ENCODE measurements at regions not wholly inside any gene's neighbourhood (a gene's known extent, or its start where the extent isn't known, plus 50 kb on each side); places are given as distances from the start of the nearest gene placed in this dataset.

DNA sequence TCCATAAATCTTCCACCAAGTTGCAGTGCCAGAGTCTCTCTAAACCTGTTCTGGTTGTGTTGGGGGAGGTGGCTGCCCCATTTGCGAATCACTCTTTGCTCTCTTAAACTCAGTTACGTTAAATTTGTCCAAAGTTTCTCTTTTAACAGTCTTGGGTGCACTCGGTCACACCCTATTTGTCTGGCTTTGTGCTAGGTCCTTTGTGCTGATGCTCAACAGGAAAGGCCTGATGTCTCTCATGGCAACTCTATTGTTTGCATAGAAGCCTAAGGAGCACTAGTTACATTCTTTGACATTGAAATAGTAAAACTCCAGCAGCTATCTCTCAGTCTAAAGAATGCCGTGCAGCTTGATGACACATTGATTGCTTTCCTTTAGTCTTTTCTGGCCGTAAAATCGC lies 105.1 kb downstream of the TRMT11 start:
- DNase-seq: no peak

DNA sequence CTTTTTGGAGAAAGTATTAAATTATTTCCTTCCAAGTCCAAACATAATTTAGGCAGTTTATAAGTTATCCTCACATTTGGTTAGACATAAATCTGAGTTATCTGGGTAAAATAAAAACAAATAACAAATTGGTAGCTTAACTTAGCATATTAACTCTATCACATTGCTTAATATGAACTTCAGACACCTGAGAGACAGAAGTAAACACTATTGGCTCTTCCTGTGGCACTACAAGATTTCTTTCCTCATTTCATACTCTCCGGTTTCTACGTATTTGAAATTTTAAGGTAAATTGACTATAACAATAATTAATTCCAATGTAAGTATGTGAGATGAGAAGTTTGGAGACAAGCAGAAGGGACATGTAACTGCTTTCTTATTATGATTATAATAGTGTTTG lies 106.8 kb downstream of the TRMT11 start:
- DNase-seq: no peak

DNA sequence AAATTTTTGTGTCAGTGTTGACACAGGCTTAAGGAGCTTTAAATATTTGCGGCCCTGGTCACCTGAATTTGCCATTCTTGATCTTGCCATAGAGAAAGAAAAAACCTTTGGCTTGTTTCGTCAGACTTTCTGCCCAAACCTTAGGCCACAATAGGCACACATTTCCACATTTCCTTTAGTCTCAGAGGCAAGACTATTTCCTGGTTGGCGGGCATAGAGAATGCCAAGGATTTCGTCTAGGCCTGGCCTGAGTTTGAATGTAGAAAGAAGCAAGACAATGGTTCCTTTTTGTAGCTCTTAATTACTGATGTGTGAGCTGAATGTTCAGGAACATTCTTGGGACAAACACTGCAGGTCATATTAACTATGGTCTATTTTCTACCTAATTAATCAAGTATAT lies 108.1 kb downstream of the TRMT11 start:
- no peak for DNase-seq

DNA sequence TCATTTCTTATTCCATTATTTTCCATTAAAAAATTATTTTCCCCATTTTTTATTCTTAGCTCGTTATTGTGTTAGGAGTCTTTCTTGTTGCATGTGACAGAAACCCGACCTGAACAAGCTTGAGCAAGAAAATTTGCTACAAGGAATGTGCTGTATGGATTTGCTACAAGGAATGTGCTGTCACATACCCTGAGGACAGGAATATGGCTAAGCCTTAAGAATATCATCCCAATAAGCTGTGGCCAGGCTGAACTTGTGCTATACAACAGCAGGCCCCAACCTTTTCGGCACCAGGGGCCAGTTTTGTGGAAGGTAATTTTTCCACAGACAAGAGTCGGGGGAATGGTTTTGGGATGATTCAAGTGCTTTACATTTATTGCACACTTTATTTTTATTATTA lies 114.0 kb downstream of the TRMT11 start:
- no peak for DNase-seq

DNA sequence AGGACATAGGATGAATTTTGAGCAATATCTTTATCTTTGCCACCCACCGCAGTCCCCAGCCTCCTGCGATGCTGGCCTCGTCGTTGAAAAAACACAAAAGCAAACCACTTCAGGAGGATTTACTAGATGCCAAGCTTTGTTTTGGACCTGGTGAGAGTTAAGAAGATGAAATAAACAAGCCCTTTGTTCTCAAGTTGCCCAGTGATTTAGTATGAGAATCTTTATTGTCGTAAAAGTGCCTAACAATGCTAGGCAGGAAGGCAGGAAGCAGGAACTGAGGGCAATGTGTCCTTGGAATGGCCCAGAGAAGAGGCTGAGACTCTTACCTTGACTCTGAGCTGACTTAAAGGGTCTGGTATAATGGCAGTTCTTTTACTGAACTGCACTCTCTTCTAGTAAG lies 116.0 kb downstream of the TRMT11 start:
- DNase-seq: no peak

DNA sequence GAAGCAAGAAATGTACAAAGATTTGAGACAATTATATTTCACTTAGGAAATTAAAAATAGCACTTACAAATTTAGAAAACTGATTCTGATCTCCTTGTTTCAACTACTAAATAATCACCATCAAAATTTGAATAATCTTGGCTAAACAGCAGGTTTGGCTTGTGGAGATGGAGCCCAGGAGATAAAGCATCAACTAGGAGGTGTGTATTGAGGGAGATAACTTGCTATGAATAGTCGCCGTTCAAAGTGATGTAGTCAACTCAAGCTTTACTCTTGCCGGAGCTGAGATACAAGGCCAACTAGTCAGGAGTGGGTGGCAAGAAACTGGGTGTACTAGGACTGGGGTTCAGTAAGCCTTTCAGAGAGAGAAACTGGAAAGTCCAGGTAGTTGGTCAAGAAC lies 117.7 kb downstream of the TRMT11 start:
- DNase-seq: no peak

DNA sequence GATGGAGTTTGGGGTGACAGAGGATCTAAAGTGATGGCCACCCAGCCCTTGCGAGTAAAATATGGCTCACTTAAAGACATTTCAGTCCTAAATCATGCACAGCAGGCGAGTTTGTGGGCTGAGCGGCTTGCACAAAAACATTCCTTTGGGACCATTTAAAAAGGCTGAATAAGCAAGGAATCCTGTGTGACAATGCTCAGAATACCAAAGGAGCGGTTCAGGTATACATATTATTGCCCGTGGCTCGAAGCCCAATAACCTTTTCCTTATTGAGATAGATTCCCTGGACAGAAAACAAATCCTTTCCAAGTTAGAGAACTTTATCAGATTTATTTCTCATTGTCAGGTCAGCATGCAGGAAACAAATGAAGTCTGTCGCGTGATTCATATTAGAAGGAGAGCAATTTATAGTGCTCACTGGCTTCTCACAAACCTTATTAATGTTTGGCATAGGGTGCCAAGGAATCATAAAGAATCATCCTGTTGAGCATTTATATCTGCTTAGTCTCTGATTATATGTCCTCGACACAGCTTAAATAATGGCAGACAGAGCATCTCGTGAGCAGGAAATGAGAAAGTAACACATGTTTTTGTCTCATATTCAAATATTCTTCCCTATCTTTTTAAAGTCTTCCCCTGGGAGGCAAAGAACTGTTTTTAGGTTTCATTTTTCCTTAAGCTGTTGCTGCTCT lies 121.3 kb downstream of the TRMT11 start:
- DNase-seq: no peak

DNA sequence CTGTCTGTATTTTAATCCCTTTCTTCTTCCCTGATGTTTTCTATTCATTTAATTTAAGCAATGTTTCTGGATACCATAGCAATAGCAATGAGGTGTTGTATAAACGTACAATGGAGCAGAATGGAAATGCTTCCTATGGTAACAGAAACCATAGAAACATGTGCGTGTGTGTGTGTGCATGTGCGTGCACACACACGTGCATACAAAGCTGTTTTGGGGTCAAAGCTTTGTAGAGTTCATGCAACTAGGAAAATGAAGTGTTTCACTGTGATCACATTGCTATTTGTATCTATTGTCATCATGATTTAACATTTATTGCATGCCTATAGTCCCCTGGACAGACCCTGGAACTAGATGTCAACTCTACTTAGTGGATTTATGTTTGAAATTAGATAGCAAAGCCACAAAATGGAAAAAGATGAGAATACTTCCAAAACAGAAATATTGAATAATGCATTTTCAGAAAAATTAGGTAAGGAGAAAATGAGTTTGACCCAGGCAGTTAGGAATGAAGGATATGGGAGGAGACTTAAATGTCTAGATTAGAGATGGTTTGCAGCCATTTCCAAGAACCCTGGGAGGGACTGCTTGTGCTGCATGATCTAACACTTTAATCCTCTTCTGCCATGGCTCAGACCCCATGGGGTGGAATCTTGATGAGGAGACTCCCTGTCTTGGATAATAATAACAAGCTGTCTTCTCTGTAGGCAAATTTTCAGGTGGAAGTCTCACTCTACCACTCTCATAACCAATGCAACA lies 124.4 kb downstream of the TRMT11 start:
- no peak for DNase-seq

DNA sequence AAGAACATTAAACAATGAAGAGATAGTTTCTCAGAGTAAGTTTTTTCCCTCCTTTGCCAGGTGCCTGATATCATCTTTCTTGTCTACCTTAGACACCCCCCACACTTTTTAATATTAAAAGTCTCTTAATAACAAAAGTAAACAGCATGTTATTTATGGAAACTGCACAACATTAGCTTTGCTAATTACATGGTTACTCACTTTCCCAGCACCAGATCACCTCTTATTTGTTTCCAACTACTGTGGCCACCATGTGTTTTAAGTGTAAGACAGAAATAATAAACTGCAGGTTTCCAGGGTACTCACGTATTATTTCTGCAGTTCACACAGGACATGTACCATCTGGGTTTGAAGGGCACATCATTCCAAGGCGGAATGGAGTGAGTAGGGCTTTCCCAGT lies 125.0 kb downstream of the TRMT11 start:
- no peak for DNase-seq

DNA sequence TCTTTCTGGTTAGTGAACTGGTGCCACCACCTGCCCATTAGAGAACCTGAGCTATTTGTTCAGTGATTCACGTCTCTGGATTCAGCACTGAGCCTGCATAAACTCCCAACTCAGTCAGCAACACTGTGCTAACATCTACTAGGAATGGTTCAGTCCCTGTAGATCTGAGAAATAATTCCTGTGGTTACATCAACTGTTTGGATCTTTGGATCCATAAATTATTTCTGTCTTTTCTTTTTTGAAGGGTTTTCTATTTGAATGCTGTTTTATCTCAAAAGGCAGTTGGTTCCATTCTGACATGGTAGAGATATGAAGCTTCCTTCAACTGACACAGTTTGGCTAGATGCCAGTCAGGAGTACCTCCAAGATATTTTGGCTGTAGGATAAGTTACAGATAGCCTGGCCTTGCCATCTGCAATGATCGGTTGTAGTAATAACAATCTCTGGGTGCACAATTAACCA lies 125.9 kb downstream of the TRMT11 start:
- DNase-seq: no peak

DNA sequence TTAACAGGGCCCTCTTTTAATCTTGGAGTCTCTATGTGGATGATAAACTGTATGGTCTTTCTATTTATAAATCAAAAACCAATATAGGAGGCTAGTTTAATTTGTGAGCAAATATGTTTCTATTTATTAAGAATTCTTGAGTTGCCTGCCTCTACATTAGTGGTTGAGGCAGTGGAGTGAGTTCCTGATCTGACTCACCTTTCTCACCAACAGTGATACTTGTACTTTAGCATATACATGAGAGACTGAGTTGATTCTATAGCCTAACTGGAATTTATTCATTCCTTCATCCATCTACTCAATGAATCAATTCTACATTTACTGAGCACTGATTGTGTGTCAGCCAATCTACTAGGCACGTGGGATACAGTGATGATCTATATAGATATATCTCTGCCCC lies 126.9 kb downstream of the TRMT11 start:
- DNase-seq: no peak

DNA sequence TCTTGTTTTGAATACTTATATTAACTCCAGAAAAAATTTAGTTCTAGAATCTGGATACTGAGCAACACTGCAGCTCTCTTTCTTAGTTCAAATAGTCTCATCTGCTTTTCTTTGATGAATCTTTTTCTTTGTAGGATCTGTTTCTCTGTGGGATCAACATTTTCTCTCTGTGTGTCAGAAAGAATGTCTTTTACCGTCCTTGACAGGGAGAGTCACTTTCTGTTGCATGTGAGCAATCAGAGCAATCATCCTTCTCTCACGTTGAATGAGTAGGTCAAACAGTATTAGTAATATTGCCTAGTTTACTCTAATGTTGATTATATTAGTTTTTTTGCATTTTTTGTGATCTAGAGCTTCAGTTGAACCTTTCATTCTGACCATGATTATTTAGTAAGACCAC lies 130.9 kb downstream of the TRMT11 start:
- DNase-seq: no peak

DNA sequence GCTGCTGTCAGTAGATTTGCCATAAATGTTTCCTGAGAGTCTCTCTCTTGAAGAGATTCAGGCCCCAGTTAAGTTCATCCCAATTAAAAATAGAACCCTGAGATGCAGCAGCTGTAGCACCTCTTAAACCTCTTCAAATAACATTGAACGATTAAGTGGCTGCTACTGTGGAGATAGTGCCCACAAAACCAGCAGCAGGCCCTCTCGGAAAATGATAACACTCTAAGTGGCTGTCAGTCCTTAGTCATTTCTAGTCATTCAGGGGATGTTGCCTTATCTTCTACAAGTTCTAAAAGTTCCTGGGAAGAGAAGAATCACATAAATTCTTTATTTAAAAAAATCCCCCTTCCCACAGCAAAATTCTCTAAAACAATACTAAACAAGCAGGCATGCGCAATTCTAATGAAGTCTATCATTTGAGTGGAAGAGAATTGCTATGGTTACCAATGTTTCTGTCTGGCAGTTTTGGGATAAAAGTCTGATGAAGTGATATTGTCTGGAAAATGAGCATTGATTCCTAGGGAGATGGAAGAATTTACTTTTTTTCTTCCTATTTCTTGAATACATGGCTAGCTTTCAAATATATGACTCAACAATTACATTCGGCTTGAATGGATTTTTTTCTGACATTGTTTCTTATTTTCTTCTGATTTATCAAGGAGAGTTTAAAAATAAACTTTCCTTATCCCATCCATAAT lies 131.9 kb downstream of the TRMT11 start:
- DNase-seq: peak; percentile 28

DNA sequence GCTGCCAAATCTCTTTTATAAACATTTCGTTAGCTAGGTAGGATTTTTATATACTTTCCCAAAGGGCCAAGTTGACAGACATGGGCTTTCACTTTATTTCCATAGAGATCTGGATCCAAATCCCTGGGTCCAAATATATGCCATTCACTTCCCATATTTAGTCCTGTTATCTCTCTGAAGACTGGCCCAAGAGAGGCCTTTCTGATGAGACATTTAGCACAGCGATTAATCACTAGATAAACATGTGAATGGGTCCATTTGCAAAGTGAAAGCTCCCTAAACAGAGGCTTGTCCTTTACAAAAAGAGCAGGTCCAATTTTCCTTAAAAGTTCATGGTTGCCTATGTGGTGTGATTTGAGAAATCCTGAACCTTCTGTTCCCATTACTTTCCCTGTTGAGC lies 132.6 kb downstream of the TRMT11 start:
- no peak for DNase-seq

DNA sequence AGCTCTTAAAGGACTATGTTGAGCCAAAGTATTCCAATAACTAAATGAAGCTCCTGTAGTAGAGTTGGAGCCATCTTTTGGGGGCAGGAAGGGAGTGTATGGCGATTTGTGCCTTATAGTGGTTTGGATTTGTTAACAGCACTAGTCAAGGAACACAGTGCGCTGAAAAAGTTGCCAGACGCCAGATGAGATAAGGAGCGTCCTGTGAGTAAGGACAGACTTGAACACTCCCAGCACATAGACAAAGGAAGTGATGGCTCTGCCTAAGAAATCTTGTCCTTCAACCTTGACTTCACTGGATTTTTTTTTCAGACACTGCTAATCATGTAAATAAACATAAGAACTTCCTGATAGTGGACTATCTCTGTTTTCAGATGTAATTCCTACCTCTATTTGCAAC lies 136.9 kb downstream of the TRMT11 start:
- DNase-seq: no peak

DNA sequence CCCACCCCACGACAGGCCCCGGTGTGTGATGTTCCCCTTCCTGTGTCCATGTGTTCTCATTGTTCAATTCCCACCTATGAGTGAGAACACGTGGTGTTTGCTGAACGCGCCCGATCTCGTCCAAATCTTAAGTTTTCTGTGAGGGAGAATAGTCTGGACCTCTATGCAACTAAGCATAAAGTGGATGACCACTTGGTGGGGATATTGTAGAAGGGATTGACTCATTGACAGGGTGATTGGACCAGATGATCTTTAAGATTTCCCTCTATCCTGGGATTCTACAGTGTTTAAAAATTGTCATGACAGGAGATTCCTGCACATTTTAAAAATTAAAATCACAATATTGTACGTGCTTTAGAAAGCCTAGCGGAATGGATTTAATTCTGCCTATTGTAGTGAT lies 141.3 kb downstream of the TRMT11 start:
- DNase-seq: no peak

DNA sequence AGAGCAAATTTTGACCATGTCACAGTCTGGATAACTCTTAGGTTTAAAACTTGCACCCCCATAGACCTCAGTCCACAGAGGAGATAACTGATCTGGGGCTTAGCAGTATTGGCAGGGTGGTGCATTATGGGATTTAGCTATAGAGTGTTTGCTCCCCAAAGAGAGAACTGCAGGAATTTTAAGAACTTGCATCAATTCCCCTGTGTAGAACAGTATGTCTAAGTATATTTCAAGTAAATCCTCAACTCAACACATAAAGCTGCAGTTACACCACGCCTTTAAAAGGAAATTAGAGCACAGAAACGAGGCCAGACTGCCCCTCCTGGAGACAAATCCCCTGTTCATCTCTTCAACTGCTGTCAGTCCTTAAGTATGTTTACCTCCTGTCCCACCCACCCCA lies 144.9 kb downstream of the TRMT11 start:
- no peak for DNase-seq

DNA sequence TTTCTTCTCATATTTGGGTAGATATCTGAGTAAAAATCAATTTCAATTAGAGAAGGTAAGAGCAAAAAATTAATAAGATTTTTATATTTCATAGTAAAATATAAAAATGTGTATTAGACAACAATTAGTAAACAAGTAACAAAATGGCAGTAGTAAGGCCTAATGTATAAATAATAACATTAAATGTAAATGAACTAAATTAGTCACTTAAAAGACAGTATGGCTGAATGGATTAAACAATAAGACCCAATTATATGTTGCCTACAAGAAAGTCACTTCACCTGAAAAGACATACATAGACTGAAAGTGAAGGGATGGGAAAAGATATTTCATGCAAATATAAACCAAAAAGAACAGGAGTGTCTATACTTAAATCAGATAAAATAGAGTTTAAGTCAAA lies 147.6 kb downstream of the TRMT11 start:
- DNase-seq: no peak

DNA sequence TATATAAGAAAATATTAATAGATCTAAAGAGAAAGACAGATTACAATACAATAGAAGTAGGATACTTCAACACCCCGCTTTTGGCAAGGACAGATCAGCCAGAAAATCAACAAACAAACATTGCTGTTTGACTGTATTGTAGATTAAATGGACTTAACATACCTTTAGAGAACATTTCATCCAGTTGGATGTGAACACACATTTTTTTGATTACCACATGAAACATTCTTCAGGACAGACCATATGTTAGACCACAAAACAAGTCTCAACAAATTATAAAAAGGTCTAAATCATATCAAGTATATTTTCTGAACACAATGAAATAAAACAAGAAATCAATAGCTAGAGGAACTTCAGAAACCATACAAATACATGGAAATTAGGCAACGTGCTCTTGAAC lies 148.2 kb downstream of the TRMT11 start:
- no peak for DNase-seq

DNA sequence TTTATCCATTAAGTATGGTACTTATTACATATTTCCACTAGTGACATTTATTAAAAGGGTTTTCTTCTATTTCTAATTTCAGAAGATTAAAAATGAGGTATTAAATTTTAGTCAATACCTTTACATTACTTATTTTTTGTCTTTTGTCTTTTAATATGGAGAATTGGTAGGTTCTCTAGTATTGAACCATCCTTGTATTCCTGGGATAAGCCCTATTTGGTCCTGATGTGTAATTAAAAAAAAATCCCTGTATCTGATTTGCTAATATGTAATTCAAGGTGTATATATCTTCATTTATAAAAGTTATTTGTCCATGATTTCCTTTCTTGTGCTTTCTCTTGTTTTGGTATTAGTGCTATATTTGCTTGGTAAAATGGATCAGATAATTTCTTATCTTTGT lies 153.7 kb downstream of the TRMT11 start:
- DNase-seq: no peak

DNA sequence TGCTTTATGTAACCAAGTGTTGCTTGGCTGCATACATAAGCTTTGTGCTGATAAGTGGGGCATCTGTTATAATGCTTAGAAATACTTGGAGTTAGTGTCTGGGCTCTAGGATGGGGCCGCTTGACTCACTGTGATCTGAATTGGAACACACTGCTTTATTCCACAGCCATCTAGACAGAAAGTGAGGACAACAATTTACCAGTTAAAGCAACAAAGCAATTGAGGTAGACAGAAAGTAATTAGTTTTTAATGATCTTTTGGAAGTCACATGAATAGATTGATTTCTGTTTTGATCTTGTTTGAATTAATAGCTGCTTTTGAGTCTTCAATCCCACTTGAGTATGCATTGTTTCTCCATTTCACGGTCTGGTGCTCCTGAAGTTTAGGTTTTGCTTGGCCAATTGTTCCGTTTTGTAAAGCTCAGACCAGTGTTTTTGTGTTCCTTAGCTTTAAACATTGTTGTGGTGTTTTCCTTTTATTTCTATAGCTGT lies 157.5 kb downstream of the TRMT11 start:
- DNase-seq: peak; percentile 29

DNA sequence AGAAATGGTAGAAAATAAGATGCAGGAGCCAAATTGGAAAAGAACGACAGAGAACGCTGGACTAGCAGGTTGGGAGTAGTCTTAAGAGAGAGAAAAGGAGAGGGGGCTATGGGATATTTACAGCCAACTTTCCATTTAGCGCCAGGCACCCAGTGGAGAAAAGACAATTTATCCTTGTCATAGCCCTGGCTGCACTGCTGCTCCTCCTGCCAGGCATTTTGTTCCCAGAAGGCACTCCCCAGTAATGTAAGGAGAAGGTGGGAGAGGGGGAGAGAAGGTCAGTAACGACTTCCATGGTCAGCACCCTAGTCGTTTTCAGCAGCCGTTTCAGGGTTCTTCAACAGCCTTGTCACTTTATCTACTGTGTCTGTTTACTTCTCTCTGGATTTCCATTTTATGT lies 159.0 kb downstream of the TRMT11 start:
- no peak for DNase-seq

DNA sequence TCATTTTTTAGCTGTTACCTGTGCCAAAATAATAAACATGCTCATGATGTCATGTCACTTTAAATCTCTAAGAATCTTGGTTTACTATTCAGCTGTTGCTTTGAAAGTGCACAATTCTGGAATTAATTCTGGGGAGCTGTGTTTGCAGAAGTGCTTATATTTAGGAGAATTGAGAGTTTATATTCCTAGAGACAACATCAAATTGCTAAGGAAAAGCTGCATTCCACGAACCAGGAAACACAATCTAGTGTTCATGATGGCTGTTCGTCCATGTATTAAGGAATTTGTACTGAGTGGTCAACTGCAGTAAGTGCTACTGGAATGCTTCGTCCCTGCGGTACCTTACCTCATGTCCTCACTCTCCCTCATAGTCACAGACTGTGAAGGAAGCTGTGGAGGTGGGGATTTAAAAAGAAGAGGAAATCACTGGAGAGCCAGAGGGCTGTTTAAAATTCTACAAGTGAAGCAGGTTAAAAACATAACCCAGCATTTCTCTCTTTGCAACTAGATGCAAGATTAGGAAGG lies 161.0 kb downstream of the TRMT11 start:
- DNase-seq: no peak

DNA sequence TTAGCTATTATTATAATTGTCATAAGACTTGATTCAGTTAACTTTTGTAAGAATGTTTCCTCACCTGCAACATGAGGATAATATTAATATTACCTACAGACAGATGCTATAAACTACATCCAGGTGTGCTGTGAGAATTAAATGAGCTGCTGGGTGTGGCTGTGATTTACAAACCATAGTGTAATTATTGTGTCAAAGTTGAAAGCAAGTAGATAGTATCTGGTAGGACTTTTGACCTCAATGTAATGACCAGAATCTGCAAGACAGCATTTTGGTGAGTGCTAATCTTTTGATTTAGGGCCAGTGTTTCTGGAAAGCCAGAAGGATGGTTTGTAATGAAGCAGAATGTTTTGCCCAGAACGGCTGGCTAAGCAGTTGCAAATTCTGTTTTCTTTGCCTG lies 162.5 kb downstream of the TRMT11 start:
- no peak for DNase-seq

All from DMS79 (cell line).